ENCODE measurements at regions not wholly inside any gene's neighbourhood (a gene's known extent, or its start where the extent isn't known, plus 50 kb on each side); places are given as distances from the start of the nearest gene placed in this dataset.

DNA sequence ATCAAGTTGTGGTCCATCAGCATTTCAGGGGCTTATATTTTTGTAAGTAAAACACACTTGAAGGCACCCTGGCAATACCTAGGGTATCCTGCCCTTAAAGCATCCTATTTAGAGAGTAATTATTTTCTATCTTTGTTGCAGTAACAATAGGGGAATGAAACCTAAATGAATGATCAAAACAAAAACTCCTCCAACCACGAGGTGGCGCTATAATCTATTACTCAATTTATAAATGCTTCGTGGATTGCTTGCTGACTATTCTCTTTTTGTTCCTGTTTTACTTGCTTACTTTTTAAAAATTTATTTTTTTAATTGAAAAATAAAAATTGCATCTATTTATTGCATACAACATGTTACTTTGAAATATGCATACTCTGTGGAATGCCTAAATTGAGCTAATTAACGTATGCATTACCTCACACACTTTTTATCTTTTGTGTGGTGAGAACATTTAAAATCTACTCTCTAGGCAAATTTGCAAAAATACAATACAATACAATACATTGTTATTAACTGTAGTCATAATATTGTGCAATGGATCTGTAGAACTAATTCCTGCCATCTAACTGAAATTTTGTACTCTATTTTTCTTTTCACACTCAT, 147.7 kb upstream of the BMPER start:
- DNase-seq = peak; percentile 32

DNA sequence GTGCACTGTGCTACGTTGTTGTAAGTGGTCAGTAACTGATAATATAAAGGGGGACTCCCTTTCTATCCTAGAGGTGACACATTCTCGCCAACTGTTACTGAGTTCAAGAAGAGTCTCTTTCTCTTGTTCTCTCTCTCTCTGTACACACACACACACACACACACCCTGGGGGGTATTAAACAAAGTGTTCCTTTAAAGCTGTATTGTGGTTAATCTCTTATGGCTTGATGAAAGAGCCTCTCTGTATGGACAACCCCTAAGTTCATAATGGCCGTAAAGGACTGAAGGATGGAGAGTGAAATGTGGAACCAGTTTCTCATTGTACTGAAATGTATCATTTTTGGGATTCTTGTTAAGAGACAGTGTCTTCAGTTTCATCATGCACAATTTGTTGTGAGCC, 145.2 kb upstream of the BMPER start:
- no peak for DNase-seq

DNA sequence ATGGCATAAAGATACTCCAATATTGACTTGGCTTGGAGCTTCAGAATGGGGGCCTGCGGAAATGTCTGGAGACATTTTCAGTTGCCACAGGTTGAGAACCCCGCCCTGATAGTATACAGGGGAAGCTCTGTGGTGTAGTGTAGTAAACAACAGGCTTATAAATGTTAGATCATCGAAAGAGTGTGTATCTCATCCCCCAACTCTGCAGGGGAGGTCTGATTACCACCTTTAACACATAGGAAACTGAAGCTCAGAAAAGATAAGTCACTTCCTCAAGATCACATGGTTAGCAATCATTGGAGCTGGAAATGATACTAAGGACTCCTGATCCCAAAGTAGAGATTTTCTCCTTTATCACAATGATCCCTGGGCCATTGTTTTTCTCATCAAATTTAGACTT, 144.5 kb upstream of the BMPER start:
- DNase-seq = no peak

DNA sequence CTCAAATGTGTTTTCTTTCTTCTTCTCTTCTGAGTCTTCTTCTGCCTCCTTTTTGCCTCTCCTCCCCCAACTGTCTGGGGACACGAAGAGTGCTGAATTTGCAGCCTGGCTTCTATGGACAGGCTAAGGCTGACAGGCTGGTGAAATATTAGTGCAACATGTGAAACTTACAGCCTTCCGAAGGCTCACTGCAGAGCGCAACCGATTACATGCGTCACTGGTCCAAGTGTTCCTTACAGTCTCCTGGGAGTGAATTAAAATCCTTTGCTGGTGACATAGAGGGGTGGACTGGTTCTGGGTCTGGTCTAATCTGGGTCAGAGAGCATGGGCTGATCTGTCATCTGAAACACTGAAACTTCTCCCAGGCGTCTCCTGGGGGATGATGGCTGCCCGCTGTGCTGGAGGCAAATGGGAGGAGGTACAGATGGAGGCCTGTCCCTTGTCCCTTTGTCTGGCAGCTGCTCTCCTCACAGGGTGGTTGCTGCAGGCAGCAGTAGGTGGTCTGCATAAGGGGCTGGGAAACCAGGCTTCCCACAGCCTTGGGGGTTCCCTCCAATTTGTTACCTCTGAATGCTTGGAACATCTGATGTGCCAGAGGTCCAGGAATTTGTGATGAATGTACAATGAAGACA, 143.8 kb upstream of the BMPER start:
- DNase-seq = no peak

DNA sequence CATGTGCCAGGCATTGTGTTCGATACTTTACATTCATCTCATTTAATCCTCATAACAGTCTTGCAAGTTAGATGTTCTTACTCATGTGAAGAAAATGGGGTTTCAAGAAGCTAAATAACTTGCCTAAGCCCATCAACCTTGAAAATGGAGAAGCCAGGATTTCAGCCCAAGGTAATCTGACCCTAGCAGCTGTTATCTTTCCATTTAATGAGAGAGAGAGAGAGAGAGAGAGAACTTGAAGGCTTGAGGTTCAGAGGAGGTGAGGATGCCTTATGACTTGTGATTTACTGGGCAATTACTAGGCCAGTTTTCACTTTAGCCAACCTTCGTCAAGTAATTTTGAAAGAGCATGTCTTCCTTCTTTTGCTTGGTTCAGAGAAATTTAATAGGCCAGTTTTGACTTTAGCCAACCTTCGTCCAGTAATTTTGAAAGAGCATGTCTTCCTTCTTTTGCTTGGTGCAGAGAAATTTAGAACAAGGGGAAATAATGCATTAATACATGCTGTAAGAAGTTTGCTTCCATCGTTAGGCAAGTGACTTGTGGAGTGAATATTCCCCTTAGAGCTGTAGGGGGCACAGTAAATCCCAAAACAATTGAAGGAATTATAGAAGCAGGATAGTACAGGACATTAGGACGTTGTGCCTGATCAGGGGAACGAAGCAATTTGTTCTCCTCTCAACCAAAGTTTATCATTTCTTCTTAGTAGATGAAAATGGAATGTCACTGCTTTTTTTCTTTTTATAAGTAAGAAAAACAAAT, 143.0 kb upstream of the BMPER start:
- DNase-seq = no peak

DNA sequence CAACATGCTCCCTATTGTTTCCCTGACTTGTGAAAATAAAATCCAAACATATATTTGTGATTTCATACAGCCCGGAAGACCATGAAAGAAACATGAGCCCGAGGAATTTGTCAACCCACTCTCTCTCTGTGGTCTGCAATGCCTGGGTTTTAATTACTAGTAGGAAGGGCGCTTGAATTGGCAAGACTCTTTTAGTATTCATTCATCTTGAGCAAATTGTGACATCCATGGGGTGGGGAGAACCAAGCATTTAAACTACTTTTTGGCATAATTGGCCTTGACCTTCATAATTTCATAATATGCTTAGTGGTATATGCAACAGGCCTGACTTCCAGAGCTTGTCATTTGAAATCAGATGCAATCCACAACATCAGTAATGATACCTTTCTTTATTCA, 142.4 kb upstream of the BMPER start:
- no peak for DNase-seq

DNA sequence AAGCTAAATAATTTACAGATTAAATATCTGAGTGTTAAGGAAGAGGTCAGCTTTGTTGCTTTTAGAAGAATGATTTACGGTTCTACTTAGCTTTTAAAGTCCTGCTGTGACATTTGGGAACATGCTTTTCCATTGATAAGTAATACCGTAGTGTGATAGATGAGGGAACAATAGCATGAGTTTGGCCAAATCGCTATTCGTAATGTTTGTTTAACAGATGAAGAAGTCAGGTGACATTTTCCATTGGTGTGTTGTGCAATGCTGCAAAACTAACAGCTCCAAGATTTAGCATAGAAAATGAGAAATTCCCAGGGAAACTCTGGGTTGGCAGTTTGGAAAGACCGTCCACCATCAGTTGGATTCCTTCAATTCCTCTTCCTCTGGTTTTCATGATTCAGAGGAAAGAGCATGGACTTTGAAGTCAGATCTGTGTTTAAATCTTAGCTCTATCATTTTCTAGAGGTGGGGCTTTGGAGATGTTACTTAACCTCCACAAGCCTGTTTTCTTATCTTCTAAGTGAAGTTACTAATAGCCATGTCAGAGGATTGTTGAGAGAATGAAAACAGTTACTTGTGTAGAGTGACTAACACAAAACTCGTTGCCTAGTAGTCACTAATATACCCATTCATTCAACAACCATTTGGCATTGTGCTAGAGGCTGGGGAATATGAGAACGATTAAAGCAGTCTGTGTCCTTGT, 140.4 kb upstream of the BMPER start:
- DNase-seq = no peak

DNA sequence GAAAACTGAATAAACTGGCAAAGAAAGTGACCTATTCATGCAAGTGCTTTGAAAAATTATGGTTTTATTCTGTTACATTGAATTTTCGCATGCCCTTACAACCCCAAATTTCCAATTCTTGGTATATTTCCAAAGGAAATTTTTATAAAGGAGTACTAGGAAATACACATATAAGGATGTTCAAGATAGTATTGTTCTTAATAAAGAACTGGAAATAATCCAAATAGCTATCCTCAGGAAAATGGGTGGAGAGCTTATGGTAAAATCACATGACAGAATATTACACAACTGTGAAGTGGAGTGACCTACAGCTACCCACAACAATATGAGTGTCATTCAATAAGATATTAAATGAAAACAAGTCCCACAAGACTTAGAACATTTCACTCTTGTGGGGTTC, 138.9 kb upstream of the BMPER start:
- DNase-seq = no peak

DNA sequence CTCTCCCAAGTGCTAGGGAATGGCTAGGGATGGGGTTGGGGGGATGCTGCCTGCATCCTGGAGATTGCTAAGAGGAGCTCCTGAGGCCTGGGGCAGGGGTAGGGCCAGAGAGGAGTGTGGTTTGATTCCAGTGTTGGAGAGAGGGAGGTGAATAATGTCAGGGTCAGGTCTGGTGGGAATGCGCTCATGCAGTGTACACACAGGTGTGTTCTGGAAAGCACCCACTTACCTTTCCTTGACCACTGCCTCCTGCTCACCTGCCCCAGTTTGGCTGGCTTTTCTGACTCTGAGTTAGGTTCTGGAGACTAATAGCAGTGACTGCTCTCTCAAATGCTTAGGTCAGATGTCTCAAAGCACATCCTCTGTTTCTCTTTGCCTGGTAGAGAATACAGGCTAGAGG, 135.4 kb upstream of the BMPER start:
- DNase-seq = no peak

DNA sequence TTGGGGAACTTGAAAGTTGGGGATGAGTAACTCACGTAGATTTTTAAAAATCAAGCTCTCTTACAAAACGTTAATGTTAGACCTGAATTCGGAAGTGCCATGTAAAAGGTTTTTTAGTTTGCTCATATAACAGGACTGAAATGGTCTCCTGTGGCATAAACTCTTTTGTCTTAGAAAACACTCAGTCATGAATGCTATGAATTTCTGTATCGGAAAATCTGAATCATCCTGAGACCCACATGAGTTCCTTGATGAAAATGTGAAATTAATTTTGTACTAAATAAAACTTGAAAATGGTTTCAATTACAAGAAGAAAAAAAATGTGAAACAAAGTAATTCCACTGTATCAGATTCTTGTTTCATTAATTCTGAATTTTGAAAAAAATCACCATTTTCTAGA, 134.8 kb upstream of the BMPER start:
- DNase-seq = no peak

DNA sequence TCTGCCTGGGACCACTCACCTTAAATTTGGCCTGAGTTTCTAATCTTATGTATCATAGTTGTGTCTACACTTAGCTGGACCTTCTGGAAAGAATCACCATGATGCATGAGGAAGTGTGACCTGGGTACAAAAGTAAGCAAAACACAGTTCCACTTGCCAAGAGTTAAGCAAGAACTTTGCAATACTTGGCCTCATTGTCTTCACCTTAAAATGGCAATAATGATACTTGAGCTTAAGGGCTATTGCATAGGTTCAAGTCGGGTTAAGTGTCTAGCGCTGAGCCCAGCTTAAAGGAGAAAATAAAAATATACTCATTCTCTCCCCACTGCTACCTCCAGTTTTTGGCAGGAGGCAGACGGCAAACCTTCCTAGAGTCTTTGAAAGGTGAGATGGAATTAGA, 133.9 kb upstream of the BMPER start:
- no peak for DNase-seq

DNA sequence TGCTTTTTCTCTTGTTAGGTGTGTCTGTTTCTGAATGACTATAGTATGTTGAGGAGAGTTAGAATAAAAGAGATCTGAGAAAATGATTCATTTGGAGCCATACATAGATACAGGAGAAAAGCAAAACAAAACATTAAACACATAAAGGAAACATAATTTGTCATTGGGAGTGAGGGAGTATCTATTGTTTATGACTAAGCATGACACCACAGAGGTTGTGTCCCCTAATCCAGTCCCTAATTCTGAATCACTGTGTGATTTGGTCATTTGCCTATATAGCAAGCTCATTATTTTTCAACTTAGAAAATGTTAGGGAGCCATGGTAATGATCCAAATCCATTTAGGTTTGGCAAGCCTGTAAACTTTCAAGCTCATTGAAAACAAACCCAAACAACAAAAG, 132.3 kb upstream of the BMPER start:
- no peak for DNase-seq

DNA sequence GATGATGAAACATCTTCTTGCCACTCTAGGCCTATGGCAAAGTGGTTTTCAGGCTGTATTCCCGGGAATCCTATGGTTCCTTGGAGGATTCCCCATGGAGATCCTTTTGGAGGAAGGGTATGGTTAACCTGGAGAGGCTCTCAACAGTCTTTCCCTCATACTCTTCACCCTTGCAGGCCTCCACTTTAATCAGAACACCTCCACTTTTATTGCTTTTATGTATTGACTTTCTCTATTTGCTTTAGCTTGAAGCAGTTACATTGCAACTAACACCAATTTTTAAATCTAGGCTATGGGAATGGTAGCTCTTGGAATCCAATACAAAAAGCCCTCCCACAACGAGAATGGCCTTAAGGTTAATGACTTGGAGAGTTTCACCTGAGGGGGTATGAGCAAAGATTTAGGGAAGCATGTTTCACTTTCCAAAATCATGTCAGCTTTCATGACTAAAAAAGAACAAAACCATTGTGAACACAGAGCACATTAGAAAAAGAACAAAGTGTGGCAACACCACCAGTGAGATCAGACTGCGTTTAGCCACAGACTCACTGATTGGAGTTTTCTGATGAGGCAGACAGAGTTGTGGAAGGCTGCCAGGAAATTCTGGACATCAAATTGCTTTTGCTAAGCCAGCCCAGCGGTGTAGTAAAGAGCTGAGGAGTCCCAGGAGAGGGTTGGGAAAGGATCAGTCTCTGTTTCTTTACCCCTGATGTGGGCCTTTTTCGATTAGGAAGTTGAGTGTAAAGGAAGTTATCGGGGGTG, 130.4 kb upstream of the BMPER start:
- no peak for DNase-seq

DNA sequence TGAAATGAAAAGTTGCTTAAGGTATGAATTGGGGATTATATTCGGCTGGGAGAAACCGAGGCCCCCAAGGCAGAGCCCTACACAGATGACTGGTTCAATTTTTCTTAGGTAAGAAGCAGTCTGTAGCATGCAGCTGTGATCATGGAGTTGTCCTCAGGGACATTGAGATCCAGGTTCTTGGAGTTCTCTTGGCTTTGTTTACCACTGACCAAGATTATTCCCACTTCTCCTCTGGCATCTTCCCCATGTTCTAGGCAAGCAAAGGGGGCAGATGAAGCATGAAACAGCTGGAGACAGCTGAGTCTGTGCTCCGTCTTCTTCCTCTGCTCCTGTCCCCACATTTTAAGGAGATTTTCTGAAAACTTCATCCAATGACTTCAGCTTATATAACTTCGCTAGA, 129.5 kb upstream of the BMPER start:
- no peak for DNase-seq

DNA sequence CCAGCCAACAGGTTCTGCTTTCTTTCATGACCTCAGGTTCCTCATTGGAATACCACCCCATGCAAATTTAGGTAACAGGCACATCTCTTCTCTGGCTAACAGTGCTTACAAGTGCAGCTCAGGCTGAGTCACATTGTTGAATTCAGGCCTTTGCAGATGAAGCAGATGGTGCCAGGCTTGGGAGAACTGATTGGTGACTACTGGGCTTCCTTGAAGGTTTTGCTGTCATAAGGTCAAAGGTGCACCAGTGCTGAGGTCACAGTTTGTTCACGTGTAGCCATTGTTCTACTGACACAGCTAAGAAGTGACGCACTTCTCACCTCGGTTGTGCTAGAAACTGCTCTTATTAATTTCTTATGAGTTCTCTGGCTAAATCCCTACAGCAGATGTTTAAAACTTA, 128.6 kb upstream of the BMPER start:
- no peak for DNase-seq

DNA sequence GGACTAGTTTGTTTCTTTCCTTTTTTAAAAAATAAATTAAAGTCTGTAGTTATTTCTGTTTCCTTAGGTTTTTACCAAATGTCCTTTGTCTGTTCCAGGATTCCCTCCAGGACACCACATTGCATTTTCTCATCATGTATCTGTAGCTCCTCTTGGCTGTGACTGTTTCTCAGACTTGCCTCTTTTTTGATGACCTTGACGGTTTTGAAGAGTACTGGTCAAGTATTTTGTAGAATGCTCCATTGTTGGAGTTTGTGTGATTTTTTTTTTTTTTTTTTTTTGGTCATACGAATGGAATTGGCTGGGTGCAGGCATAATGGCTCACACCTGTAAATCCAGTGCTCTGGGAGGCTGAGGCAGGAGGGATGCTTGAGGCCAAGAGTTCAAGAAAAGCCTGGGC, 127.1 kb upstream of the BMPER start:
- DNase-seq = no peak

DNA sequence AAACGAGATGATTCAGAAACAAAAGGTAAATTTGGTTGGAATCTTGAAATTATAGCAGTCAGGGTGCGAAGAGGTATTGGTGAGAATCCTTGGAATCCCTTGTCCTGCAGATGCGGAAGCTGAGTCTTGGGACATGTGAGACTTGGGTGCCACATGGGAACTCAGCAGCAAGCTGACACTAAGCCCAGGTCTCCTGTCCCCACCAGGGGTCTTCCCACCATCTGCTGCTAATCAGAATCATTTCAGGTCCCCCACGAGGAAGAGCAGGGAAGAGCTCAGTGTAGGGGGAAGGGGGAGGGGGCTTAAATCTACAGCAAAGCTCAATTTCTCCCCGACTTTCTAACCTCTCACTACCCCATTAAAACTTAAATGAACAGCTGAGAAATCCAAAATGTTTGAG, 126.1 kb upstream of the BMPER start:
- no peak for DNase-seq

DNA sequence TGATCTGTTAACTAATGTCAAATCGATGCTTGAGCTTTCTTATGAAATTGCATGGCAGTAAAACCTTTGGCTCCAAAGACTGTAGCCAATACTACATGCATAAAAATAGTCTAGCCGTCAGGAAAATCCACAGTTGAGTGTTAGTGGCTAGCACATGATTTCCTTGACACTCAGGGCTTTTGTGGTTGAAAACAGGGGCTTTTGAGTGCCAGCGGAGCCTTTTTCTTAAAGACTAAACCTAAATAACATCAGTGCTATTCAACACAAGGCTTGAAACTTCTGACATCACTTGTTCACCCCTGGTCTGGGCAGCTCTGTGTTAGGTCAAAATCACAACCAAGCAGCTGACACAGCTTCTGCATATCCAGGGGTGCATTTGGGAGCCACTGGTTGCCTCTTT, 124.2 kb upstream of the BMPER start:
- no peak for DNase-seq

DNA sequence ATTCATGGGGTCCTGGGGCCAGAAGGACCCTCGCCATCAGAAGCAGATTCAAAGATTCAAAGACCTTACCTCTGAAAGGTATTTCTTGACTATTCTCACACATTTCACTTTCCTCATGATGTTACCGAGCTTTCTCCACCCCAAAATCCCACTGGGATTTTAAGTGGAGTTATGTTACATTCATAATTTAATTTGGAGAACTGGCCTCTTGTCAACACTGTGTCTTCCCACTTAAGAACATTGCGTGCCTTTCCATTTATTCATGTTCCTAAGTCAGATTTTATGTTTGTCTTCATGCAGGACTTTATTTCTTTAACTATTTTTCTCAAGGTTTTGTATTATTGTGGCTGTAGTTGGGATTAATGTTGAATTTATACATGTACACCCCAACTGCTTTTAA, 123.5 kb upstream of the BMPER start:
- no peak for DNase-seq

DNA sequence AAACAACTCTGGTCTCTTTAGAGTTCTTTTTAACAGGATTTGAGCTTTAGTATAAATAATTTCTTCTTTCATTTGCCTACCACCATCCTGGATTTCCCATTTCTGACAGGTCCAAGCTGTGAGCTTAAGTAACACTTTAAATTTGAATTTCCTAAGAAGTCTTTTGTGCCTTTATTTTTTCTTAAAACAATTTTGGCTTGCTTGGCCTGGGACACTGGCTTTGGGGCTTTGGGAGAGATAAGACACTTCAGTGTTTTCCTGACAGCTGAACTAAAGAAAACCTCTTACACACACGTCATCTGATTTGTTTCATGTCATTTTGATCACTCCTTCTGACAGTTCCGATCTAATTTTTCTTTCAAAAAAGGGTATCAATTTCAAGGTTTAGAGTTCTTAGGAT, 121.3 kb upstream of the BMPER start:
- no peak for DNase-seq

DNA sequence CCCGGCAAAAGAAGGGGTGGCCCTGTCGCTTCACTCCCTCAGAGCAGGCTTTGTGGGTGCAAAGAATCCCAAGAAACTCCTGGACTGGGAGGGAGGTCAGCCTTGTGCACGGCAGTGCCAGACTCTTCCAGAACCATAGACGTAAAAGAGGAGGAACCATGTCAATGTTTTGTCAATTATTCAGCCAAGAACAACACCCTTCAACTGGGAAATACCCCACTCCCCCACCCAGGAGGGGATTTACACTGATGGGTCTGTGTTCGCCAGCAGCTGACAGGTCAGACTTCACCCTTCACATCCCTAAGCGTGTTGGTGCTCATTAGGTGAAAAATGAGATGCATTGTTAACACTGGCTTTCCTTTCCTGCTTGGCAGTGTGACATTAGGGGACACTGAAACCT, 116.8 kb upstream of the BMPER start:
- DNase-seq = no peak

DNA sequence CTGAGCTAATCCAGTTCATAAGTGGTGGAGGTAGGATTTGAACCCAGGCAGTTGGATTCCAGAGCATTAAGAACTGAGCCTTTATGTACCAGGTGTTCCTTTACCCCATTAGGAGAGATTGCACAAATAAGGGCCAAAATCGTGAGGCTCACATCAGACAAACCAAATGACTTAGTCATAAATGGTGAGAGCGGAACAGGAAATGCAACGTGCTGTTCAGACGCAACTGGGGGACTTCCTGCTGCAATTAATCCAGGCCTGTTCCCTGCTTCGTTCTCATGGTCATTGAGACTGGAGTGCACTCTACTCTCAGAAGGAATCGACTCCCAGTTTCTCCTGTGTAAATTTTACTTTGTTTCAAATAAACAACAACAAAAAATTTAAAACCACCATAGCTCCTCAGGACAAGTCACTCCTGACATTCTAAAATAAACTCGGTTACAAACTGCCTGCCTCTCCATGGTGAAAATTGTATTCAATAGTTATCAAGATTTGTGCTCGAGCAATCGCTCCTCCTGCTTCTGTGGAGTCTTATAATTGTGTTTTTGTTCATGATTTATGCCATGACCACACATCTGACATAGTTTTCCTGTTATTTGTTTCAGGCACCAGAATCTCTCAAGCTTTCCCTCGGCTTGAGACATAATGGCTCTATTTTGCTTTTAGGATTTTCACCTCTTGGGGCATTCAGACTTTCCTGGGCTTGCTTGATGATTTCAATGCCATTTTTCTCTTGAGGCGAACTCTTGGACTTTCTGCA, 115.3 kb upstream of the BMPER start:
- no peak for DNase-seq

DNA sequence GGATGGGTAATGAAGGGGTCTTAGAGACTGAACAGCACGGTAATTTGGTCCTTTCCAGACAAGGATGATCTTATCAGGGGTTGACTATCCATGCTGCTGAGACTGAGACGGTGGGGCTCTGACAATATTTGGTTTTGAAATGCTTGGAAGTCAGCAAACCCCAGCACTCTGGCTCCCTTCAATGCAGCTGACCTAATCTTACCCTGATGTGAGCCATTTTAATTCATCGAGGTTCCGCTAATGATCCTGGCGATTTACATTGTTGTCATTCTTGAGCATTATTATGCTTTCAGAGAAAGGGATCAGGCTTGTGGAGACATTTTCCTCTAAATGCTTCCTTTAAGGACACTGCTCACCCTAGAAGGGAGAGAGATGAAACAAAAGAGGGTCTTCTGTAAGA, 114.6 kb upstream of the BMPER start:
- DNase-seq = no peak

Data from NCI-H526 treated with DMSO at 0.1 percent for 48 hours (cell line).